ENCODE measurements at regions not wholly inside any gene's neighbourhood (a gene's known extent, or its start where the extent isn't known, plus 50 kb on each side); places are given as distances from the start of the nearest gene placed in this dataset.

- Histone ChIP-seq H3K27me3 (replicated peaks; ENCODE audit: insufficient read depth) (no peaks in the 10 kb centered on the region), H3K27ac (no peak overlapping the region), H3K36me3 (no peaks in the 10 kb centered on the region), H3K4me1 (replicated peaks) (no peaks in the 10 kb centered on the region), H3K4me3 (no peak overlapping the region), H3K9me3 (no peaks in the 10 kb centered on the region)
- TF ChIP-seq CTCF (IDR thresholded peaks at IDR 0.05) (no peak), POLR2A (IDR thresholded peaks at IDR 0.05) (no peak), POLR2AphosphoS5 (IDR thresholded peaks at IDR 0.05) (no peak)
- WGBS: 96% methylated on average over 1 of the region's 1 CpG
- no peak for DNase-seq (ENCODE audit: low spot score)
- intact Hi-C loops (cut with DNase I): no loop called here
Observed at GRCh38 chr4:100797356-100797755, 279.5 kb upstream of the EMCN start.

- Histone ChIP-seq H3K4me1 (replicated peaks) (no peaks in the 10 kb centered on the region), H3K4me3 (no peak overlapping the region), H3K27ac (no peak overlapping the region), H3K36me3 (no peaks in the 10 kb centered on the region), H3K9me3 (no peaks in the 10 kb centered on the region), H3K27me3 (replicated peaks; ENCODE audit: insufficient read depth) (no peaks in the 10 kb centered on the region)
- 36% methylated on average over 2 of the region's 2 CpGs for WGBS
- no peak for DNase-seq (ENCODE audit: low spot score)
- intact Hi-C loops (cut with DNase I): no loop called here
- TF ChIP-seq POLR2AphosphoS5 (IDR thresholded peaks at IDR 0.05) (no peak), POLR2A (IDR thresholded peaks at IDR 0.05) (no peak), CTCF (IDR thresholded peaks at IDR 0.05) (no peak)
Observed at GRCh38 chr4:100796332-100796731, 278.5 kb upstream of the EMCN start.

- Histone ChIP-seq H3K27me3 (replicated peaks; ENCODE audit: insufficient read depth) (no peaks in the 10 kb centered on the region), H3K9me3 (no peaks in the 10 kb centered on the region), H3K4me1 (replicated peaks) (no peaks in the 10 kb centered on the region), H3K4me3 (no peak overlapping the region), H3K36me3 (no peaks in the 10 kb centered on the region), H3K27ac (no peak overlapping the region)
- no peak for TF ChIP-seq POLR2A (IDR thresholded peaks at IDR 0.05)
- no peak for TF ChIP-seq CTCF (IDR thresholded peaks at IDR 0.05)
- TF ChIP-seq POLR2AphosphoS5 (IDR thresholded peaks at IDR 0.05): no peak
- intact Hi-C loops (cut with DNase I): no loop called here
- WGBS: 58% methylated on average over 1 of the region's 1 CpG
- no peak for DNase-seq (ENCODE audit: low spot score)
Observed at GRCh38 chr4:100795581-100795980, 277.8 kb upstream of the EMCN start.

GRCh38 chr4:100790836-100791615 lies 273.2 kb upstream of the EMCN start:
- TF ChIP-seq POLR2AphosphoS5 (IDR thresholded peaks at IDR 0.05) (no peak), CTCF (IDR thresholded peaks at IDR 0.05) (no peak), POLR2A (IDR thresholded peaks at IDR 0.05) (no peak)
- intact Hi-C loops (cut with DNase I): no loop called here

GRCh38 chr4:100789991-100790390 lies 272.2 kb upstream of the EMCN start:
- Histone ChIP-seq H3K27ac (no peak overlapping the region), H3K27me3 (replicated peaks; ENCODE audit: insufficient read depth) (no peaks in the 10 kb centered on the region), H3K9me3 (no peaks in the 10 kb centered on the region), H3K4me3 (no peak overlapping the region), H3K36me3 (no peaks in the 10 kb centered on the region), H3K4me1 (replicated peaks) (no peaks in the 10 kb centered on the region)
- DNase-seq (ENCODE audit: low spot score): no peak
- TF ChIP-seq POLR2A (IDR thresholded peaks at IDR 0.05): no peak
- intact Hi-C loops (cut with DNase I): no loop called here

More at GRCh38 chr4:100790836-100791615, 273.2 kb upstream of the EMCN start:
- DNase-seq (ENCODE audit: low spot score): no peak
- WGBS: 79% methylated on average over 9 of the region's 9 CpGs
- no peaks in the 10 kb centered on the region for H3K36me3 ChIP-seq
- no peak overlapping the region for H3K4me3 ChIP-seq
- H3K27ac ChIP-seq: no peak overlapping the region
- H3K4me1 ChIP-seq (replicated peaks): no peaks in the 10 kb centered on the region
- H3K9me3 ChIP-seq: no peaks in the 10 kb centered on the region
- no peaks in the 10 kb centered on the region for H3K27me3 ChIP-seq (replicated peaks; ENCODE audit: insufficient read depth)

Data from prostate gland (tissue), 2 donors.